ENCODE measurements at regions not wholly inside any gene's neighbourhood (a gene's known extent, or its start where the extent isn't known, plus 50 kb on each side); places are given as distances from the start of the nearest gene placed in this dataset.

DNA sequence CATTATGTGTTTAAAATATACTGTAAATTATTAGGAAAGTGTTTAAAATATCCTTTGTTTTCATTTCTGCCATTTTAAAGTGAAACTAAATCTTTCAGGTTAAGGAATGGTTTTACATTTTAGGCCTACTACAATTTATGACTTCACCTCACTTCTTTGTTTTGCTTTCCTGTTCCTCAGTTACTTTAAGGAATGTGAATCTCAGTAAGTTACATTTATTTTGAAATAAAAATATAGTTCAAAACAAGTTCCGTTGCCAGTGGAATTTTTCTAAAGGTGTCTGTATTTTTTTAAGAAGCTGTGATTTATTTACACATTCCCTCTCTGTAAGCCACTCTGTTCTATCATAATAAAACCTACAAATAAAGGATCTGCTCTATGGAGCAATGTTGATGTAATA, 630.9 kb upstream of the AGTR1 start:
- no peak overlapping the region for H3K4me3 ChIP-seq (ENCODE audit: low read length)
- H3K9ac ChIP-seq (ENCODE audit: low read length): no peak overlapping the region
- H3K36me3 ChIP-seq (ENCODE audit: control insufficient read depth, insufficient read depth, low read length): no peaks in the 10 kb centered on the region
- no peaks in the 10 kb centered on the region for H3K27me3 ChIP-seq (ENCODE audit: control insufficient read depth, insufficient read depth, low read length)
- no peaks in the 10 kb centered on the region for H3K4me1 ChIP-seq (ENCODE audit: control insufficient read depth, insufficient read depth, low read length)
- no peaks in the 10 kb centered on the region for H3K9me3 ChIP-seq (ENCODE audit: control insufficient read depth, low read length)

DNA sequence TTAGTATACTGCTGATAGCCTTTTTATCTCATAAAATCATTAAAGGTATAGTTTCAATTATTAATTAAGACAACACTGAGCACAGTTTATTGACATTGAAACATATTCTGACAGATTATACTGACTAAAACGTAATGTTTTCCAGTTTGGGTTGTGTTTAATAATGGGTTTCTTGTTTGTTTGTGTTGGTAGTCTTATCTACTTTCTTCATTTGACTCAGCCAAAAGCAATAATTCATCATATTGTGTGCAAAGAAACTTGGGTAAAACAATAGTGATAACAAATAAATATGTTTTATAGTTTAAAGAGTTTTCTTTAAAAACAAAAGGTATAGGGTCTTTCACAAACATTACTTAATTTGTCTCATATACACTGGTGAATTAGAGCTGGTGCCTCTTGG, 629.2 kb upstream of the AGTR1 start:
- Histone ChIP-seq H3K27me3 (ENCODE audit: control insufficient read depth, insufficient read depth, low read length) (no peaks in the 10 kb centered on the region), H3K9ac (ENCODE audit: low read length) (no peak overlapping the region), H3K36me3 (ENCODE audit: control insufficient read depth, insufficient read depth, low read length) (no peaks in the 10 kb centered on the region), H3K9me3 (ENCODE audit: control insufficient read depth, low read length) (no peaks in the 10 kb centered on the region), H3K4me1 (ENCODE audit: control insufficient read depth, insufficient read depth, low read length) (no peaks in the 10 kb centered on the region), H3K4me3 (ENCODE audit: low read length) (no peak overlapping the region)

DNA sequence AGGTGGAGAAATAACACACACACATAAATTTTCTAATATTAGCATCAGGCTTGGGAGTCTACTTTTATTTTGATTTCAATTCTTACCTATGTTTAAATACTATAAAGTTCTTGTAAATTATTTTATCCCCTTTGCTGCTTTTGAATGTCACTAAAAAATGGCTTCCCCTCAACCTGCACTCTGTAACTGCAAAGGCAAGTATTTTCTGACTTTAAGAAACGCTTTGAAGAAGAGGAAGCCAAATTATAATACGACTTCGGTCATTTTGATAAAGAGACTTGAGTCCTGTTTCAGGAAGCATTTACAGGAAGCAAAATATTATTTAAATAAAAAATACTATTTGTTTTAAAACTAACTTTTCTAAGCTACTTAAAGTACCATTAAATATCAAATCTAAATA, 627.7 kb upstream of the AGTR1 start:
- no peak overlapping the region for H3K9ac ChIP-seq (ENCODE audit: low read length)

DNA sequence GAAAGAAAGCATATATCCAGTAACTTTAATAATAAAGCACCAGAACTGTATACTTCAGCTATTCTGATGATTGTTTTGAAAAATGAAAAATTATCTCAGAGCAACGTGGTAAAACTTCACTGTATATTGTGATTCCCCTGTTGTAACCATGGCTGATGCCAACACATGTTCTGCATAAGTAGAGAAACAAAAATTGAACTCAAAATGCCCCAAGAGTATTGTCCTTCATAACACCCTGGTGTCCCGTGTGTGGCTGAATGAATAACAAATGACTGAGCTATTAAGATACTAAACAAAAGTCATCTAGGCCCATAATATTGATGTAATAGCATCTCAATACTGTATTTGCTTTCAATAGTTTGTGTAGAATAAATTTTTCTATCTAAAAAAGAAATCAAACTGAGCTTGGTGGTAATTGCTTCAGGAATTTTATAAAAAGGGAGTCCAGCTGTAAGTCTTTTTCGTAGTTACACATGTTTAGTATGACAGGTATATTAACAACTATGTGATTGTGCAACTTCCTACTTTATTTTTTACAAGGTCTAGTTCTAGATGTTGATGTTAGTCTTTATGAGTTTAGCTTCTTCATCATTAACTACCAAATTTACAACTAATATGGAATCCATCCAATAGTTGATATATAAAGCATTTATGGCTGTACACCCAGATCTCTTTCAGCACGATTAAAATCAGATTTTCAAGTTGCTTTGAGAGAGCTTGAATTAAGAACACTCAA, 623.8 kb upstream of the AGTR1 start:
- Histone ChIP-seq H3K4me1 (ENCODE audit: control insufficient read depth, insufficient read depth, low read length) (no peaks in the 10 kb centered on the region), H3K9me3 (ENCODE audit: control insufficient read depth, low read length) (no peaks in the 10 kb centered on the region), H3K36me3 (ENCODE audit: control insufficient read depth, insufficient read depth, low read length) (no peaks in the 10 kb centered on the region), H3K27me3 (ENCODE audit: control insufficient read depth, insufficient read depth, low read length) (no peaks in the 10 kb centered on the region), H3K4me3 (ENCODE audit: low read length) (no peak overlapping the region), H3K9ac (ENCODE audit: low read length) (no peak overlapping the region)

More for the DNA sequence above, 627.7 kb upstream of the AGTR1 start:
- no peaks in the 10 kb centered on the region for H3K4me1 ChIP-seq (ENCODE audit: control insufficient read depth, insufficient read depth, low read length)
- no peak overlapping the region for H3K4me3 ChIP-seq (ENCODE audit: low read length)
- no peaks in the 10 kb centered on the region for H3K9me3 ChIP-seq (ENCODE audit: control insufficient read depth, low read length)
- H3K36me3 ChIP-seq (ENCODE audit: control insufficient read depth, insufficient read depth, low read length): no peaks in the 10 kb centered on the region
- H3K27me3 ChIP-seq (ENCODE audit: control insufficient read depth, insufficient read depth, low read length): no peaks in the 10 kb centered on the region

DNA sequence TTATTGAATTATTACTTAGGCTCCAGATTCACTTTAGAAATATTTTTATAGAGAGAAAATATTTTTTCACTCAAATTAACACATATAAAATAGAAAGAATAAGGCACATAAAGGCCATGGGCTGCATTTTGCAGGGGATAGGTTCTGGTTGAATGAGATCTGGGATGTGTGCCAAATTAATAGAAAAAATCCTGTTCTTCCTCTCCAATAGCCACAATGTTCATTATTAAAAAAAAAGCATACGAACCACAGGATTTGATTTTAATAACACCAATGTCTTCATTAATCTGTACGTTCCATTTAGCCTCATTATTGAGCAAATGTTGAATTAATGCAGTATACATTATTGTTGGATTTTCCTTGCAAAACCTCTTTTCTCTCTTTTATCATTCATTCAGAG, 622.8 kb upstream of the AGTR1 start:
- Histone ChIP-seq H3K9ac (ENCODE audit: low read length) (no peak overlapping the region), H3K9me3 (ENCODE audit: control insufficient read depth, low read length) (no peaks in the 10 kb centered on the region), H3K4me1 (ENCODE audit: control insufficient read depth, insufficient read depth, low read length) (no peaks in the 10 kb centered on the region), H3K27me3 (ENCODE audit: control insufficient read depth, insufficient read depth, low read length) (no peaks in the 10 kb centered on the region), H3K36me3 (ENCODE audit: control insufficient read depth, insufficient read depth, low read length) (no peaks in the 10 kb centered on the region), H3K4me3 (ENCODE audit: low read length) (no peak overlapping the region)

DNA sequence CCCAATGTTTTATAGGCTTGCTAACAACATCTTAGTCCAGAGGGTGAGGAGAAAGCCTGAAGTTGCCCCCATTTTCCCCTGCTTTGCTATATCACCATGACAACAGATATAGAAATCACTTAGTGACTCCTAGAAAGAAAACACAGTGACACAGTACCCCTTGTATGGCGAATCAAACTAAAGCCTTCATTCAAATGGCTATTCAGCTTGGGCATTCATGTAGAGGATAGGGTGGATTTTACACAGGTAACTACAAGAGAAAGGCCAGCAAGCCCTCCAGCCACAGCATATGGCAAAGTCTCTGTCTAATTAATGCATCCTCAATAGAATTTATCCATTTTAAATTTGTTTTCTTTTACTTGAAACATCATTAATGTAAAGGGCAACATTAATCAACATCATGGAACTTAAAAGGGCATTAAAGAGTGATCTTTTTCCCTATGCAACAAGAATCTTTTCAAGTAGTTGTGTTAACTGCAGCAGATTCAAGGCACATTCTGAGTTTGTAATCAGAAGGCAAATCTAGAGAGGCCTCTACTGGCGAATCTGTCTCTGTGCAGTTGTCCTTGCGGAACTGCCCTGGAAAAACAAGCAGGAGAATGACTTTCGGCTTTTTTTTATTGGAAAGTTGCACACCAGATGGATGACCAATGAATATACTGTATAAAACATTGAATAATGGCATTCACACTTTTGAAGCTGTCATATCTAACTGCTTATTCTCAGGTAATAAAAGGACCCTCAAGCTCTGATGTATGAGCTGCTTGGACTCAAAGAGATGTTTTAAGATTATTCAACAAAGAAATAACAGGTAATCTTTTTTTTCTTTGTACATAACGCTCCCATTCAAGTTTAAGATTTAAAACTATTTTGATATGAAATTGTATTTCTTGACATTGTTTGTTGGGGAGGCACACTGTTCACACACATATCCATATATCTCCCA, 621.7 kb upstream of the AGTR1 start:
- Histone ChIP-seq H3K9ac (ENCODE audit: low read length) (no peak overlapping the region), H3K36me3 (ENCODE audit: control insufficient read depth, insufficient read depth, low read length) (no peaks in the 10 kb centered on the region), H3K9me3 (ENCODE audit: control insufficient read depth, low read length) (no peaks in the 10 kb centered on the region), H3K4me3 (ENCODE audit: low read length) (no peak overlapping the region), H3K27me3 (ENCODE audit: control insufficient read depth, insufficient read depth, low read length) (no peaks in the 10 kb centered on the region), H3K4me1 (ENCODE audit: control insufficient read depth, insufficient read depth, low read length) (no peaks in the 10 kb centered on the region)

DNA sequence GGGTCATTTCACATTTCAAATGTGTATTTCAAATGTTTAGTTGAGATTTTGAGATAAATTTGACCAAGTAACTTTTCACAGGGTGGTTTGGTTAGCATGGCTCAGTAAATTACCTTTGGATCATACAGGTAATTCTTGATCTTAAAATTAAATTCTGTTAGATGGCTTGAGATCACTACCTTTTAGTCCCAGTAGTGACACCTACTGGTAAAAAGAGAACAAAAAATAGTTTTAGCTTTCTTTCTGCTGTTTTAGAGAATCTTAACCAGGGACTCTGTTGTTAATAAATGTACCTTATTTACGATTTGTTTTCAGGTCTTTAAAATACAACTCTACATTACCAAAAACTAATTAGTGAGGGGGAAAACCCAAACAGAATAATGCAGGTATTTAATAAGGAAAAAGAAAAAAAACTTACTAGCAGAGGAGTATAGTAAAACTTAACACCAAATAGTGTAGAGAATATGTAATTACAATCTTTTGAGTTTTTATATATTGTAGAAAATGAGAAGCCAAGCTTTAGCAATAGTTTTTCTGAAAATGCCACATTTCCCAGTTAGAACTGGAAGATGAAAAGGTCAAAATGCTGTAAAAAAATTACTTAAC, 620.3 kb upstream of the AGTR1 start:
- Histone ChIP-seq H3K4me1 (ENCODE audit: control insufficient read depth, insufficient read depth, low read length) (no peaks in the 10 kb centered on the region), H3K36me3 (ENCODE audit: control insufficient read depth, insufficient read depth, low read length) (no peaks in the 10 kb centered on the region), H3K9me3 (ENCODE audit: control insufficient read depth, low read length) (no peaks in the 10 kb centered on the region), H3K4me3 (ENCODE audit: low read length) (no peak overlapping the region), H3K9ac (ENCODE audit: low read length) (no peak overlapping the region), H3K27me3 (ENCODE audit: control insufficient read depth, insufficient read depth, low read length) (no peaks in the 10 kb centered on the region)

DNA sequence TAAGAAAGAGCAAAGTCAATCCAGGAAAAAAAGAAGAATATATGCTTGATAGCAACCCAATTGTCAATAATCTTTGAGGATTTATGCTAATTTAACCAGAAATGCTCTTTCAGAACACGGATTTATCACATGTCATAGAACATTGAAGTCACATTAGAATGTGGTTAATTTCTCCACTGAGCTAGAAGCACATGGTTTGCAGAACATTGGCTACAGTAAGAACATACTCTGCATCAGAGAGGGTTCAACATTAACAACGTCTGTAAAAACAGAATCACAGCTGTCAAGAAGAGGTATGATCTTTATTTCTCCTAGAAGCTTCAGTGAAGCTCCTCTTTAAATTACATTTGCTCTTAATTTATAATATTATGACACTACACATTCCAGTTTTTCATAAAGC, 619.7 kb upstream of the AGTR1 start:
- no peaks in the 10 kb centered on the region for H3K4me1 ChIP-seq (ENCODE audit: control insufficient read depth, insufficient read depth, low read length)
- no peak overlapping the region for H3K4me3 ChIP-seq (ENCODE audit: low read length)
- H3K9ac ChIP-seq (ENCODE audit: low read length): no peak overlapping the region
- no peaks in the 10 kb centered on the region for H3K9me3 ChIP-seq (ENCODE audit: control insufficient read depth, low read length)
- H3K27me3 ChIP-seq (ENCODE audit: control insufficient read depth, insufficient read depth, low read length): no peaks in the 10 kb centered on the region
- no peaks in the 10 kb centered on the region for H3K36me3 ChIP-seq (ENCODE audit: control insufficient read depth, insufficient read depth, low read length)

DNA sequence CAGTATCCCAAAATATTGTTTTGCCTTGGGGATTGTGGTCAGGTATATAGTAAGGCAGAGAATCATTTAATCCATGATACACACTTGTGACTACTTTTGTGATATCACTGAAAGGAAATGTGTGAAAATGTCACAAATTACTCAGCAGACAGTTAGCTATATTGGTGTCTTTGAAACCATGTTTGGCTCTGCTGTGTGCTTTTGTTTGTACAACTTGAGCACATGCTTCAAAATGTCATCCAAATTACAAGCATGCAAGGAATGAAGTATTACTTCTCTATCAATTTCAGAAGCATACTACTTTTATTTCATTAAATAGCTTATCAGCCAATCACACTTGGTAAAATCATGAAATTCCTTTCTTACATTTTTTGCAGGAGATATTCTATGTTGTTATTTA, 619.0 kb upstream of the AGTR1 start:
- no peak overlapping the region for H3K9ac ChIP-seq (ENCODE audit: low read length)
- H3K36me3 ChIP-seq (ENCODE audit: control insufficient read depth, insufficient read depth, low read length): no peaks in the 10 kb centered on the region

DNA sequence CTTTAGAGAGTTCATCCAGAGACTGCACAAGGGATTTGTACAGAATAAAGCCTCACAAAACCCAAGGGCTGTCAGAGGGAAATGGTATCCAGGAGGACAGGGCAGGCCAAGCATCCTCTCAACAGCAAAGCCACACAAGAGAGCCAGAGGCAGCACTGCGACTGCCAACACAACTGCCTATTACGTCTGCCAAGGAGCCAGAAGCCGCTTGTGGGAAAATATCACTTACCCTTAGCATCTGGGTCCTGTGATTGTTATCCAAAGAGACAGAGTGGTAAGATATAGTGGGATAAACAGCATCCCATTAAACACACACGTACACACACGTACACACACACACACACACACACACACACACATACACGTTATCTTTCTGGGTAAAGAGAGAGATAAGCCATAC, 618.3 kb upstream of the AGTR1 start:
- H3K9ac ChIP-seq (ENCODE audit: low read length): no peak overlapping the region

More for the DNA sequence above, 619.0 kb upstream of the AGTR1 start:
- no peaks in the 10 kb centered on the region for H3K27me3 ChIP-seq (ENCODE audit: control insufficient read depth, insufficient read depth, low read length)
- H3K4me3 ChIP-seq (ENCODE audit: low read length): no peak overlapping the region
- H3K4me1 ChIP-seq (ENCODE audit: control insufficient read depth, insufficient read depth, low read length): no peaks in the 10 kb centered on the region
- no peaks in the 10 kb centered on the region for H3K9me3 ChIP-seq (ENCODE audit: control insufficient read depth, low read length)

DNA sequence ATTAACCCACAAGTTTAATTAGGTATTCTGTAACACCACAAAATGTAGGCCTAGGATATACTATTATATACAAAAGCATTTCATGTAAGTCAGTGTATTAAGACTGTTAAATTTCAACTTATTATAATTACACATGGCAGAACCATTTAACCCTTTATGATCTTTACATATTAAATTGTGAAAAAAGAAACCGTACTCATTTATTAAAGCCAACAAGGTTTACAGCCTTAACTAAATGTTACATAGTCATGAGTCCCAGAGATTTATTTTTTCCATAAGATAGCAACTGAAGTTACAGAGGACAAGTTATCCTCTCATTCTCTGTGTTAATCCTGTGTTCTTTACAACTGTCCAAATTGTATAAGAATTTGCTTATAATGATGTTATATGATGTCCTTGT, 615.8 kb upstream of the AGTR1 start:
- H3K4me3 ChIP-seq (ENCODE audit: low read length): no peak overlapping the region
- no peaks in the 10 kb centered on the region for H3K9me3 ChIP-seq (ENCODE audit: control insufficient read depth, low read length)
- H3K9ac ChIP-seq (ENCODE audit: low read length): no peak overlapping the region
- H3K36me3 ChIP-seq (ENCODE audit: control insufficient read depth, insufficient read depth, low read length): no peaks in the 10 kb centered on the region
- no peaks in the 10 kb centered on the region for H3K4me1 ChIP-seq (ENCODE audit: control insufficient read depth, insufficient read depth, low read length)
- H3K27me3 ChIP-seq (ENCODE audit: control insufficient read depth, insufficient read depth, low read length): no peaks in the 10 kb centered on the region

More for the DNA sequence above, 618.3 kb upstream of the AGTR1 start:
- no peak overlapping the region for H3K4me3 ChIP-seq (ENCODE audit: low read length)
- no peaks in the 10 kb centered on the region for H3K9me3 ChIP-seq (ENCODE audit: control insufficient read depth, low read length)
- H3K36me3 ChIP-seq (ENCODE audit: control insufficient read depth, insufficient read depth, low read length): no peaks in the 10 kb centered on the region
- no peaks in the 10 kb centered on the region for H3K27me3 ChIP-seq (ENCODE audit: control insufficient read depth, insufficient read depth, low read length)
- H3K4me1 ChIP-seq (ENCODE audit: control insufficient read depth, insufficient read depth, low read length): no peaks in the 10 kb centered on the region

Data from mucosa of stomach (tissue), 1 donor.